D721Med (cell line): ENCODE measurements at regions not wholly inside any gene's neighbourhood (a gene's known extent, or its start where the extent isn't known, plus 50 kb on each side); places are given as distances from the start of the nearest gene placed in this dataset.

Experiments used
- DNase-seq: peaks from one replicate; pipeline ENCODE4 v3.0.0; 2011; ENCODE audit warnings: low spot score; ENCODE audit not compliant: insufficient read length
- FAIRE-seq: peaks from 2 replicates; lab custom pipeline; 2011; peaks lifted over from hg19 to GRCh38; lab: Jason Lieb, UNC
- CTCF ChIP-seq: IDR thresholded peaks from 2 replicates; pipeline ENCODE4 v1.5.1; 2012; ENCODE audit warnings: mild to moderate bottlenecking, control low read depth; ENCODE audit not compliant: insufficient read depth; ENCODE audit errors: missing control alignments

- FAIRE-seq (no peak), DNase-seq (no peak)
- no peak for TF ChIP-seq CTCF
These were observed 365.0 kb upstream of the ID4 start for GRCh38 chr6:19472153-19472552.

GRCh38 chr6:19472850-19473249 lies 364.3 kb upstream of the ID4 start:
- peak; percentile 36 for TF ChIP-seq CTCF
- no peak for DNase-seq
- no peak for FAIRE-seq

- no peak for DNase-seq
- no peak for FAIRE-seq
- no peak for TF ChIP-seq CTCF
These were observed 359.6 kb upstream of the ID4 start for GRCh38 chr6:19477563-19477962.

GRCh38 chr6:19478273-19478672 lies 358.9 kb upstream of the ID4 start:
- no peak for DNase-seq
- TF ChIP-seq CTCF: no peak
- no peak for FAIRE-seq

GRCh38 chr6:19478992-19479391 lies 358.2 kb upstream of the ID4 start:
- TF ChIP-seq CTCF: no peak
- DNase-seq: no peak
- no peak for FAIRE-seq

- FAIRE-seq (no peak), DNase-seq (no peak)
- TF ChIP-seq CTCF: no peak
These were observed 357.6 kb upstream of the ID4 start for GRCh38 chr6:19479551-19479950.

- no peak for FAIRE-seq
- DNase-seq: no peak
- TF ChIP-seq CTCF: no peak
These were observed 344.3 kb upstream of the ID4 start for GRCh38 chr6:19492636-19493405.
